MM.1S (cell line): ENCODE measurements at regions not wholly inside any gene's neighbourhood (a gene's known extent, or its start where the extent isn't known, plus 50 kb on each side); places are given as distances from the start of the nearest gene placed in this dataset.

Source experiments
- CTCF ChIP-seq: fragments of 300-600 bp; sonication (generic); IDR thresholded peaks from 2 replicates; pipeline ENCODE4 v1.5.1; 2016; ENCODE audit warnings: antibody characterized with exemption, low read length, mixed read lengths
- EZH2 ChIP-seq: fragments of 300-600 bp; sonication (generic); optimal IDR thresholded peaks from 2 replicates; pipeline ENCODE3; 2017; ENCODE audit warnings: low read depth, mild to moderate bottlenecking, antibody characterized with exemption, low read length, mixed read lengths
- EZH2phosphoT487 ChIP-seq: fragments of 300-600 bp; sonication (generic); IDR thresholded peaks from 2 replicates; pipeline ENCODE4 v1.6.1; 2018; ENCODE audit warnings: antibody characterized with exemption, low read length

GRCh38 chr2:9685637-9686036, 54.8 kb upstream of the YWHAQ start:
- no peak for TF ChIP-seq CTCF
- no peak for TF ChIP-seq EZH2
- no peak for TF ChIP-seq EZH2phosphoT487
